Activated CD8-positive, alpha-beta T cell treated with anti-CD3 and anti-CD28 coated beads, Interleukin-2, amount 10 ng/mL, durations not matched to agents 7 days and 5 days (primary cell): ENCODE measurements at regions not wholly inside any gene's neighbourhood (a gene's known extent, or its start where the extent isn't known, plus 50 kb on each side); places are given as distances from the start of the nearest gene placed in this dataset.

Source experiments
- ATAC-seq: fragments of 150-1000 bp; cut with Tn5 transposase; one replicate; pipeline ENCODE4 v1.10.0; 2021; ENCODE audit warnings: moderate library complexity
- CTCF ChIA-PET: fragments of 350-600 bp; sonication (Branson Sonifier 250); formaldehyde crosslinking; loops from one replicate; lab custom pipeline; 2021; ENCODE audit warnings: antibody characterized with exemption; lab: Charles Lee
- POLR2A ChIA-PET: fragments of 350-600 bp; sonication (Branson Sonifier 250); formaldehyde crosslinking; loops from one replicate; lab custom pipeline; 2021; ENCODE audit warnings: antibody characterized with exemption; lab: Charles Lee
- DNase-seq: peaks from one replicate; pipeline ENCODE4 v3.0.0-alpha.2; 2020
- H3K27ac Mint-ChIP-seq: one replicate; pipeline ENCODE4 v1.8.0; 2021; ENCODE audit warnings: mild to moderate bottlenecking, mixed read lengths
- H3K27me3 Mint-ChIP-seq: one replicate; pipeline ENCODE4 v1.8.0; 2021; ENCODE audit warnings: low read depth, mixed read lengths
- H3K36me3 Mint-ChIP-seq: one replicate; pipeline ENCODE4 v1.8.0; 2021; ENCODE audit warnings: low read depth, mixed read lengths
- H3K4me1 Mint-ChIP-seq: one replicate; pipeline ENCODE4 v1.8.0; 2021; ENCODE audit warnings: low read depth, mixed read lengths
- H3K4me3 Mint-ChIP-seq: one replicate; pipeline ENCODE4 v1.8.0; 2021; ENCODE audit warnings: mild to moderate bottlenecking, mixed read lengths
- H3K9me3 Mint-ChIP-seq: one replicate; pipeline ENCODE4 v1.8.0; 2022; ENCODE audit warnings: mixed read lengths; ENCODE audit not compliant: insufficient read depth

DNA sequence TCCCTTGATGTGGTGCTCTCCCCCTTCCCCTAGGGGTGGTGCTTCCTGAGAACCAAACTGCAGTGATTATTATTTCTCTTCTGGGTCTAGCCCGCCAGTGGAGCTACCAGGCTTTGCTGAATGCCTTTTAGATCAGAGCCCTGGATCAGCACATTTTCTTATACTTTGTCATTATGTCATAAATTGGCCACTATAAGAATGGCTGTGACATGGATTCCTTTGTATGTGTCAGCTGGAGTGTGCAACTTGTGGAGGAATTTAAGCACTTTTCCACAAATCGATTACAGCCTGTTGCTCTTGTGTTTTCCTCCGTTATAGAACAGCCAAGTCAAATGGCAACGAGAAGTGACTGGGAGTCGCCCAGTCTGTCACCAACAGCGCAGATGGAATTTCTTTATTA lies 273.3 kb downstream of the DUSP10 start:
- H3K27ac Mint-ChIP-seq: no peak overlapping the region
- H3K9me3 Mint-ChIP-seq: no peaks in the 10 kb centered on the region
- POLR2A ChIA-PET: no interaction called here
- ATAC-seq: no peak
- CTCF ChIA-PET: no interaction called here
- H3K27me3 Mint-ChIP-seq: peaks cover 11% of the 10 kb centered on the region
- no peak overlapping the region for H3K4me3 Mint-ChIP-seq
- no peaks in the 10 kb centered on the region for H3K36me3 Mint-ChIP-seq
- DNase-seq: no peak
- no peaks in the 10 kb centered on the region for H3K4me1 Mint-ChIP-seq

DNA sequence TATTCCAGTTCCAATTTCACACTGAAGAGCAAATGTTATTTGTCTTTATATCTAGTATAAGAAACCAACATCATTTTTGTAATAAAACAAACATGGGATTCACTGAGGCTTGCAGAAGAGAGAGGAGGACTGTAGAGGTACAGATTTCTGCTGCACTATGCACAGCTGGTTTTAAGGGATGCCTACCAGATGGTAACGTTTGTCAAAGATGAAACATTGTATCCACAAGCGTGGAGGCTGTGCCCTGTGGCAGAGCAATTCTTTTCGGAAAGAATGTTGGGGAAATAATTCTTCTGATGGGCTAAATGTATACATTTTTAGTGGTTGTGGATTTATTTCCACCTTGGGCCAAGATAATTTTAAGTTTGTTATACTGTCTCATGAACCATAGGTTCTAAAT lies 272.4 kb downstream of the DUSP10 start:
- Mint-ChIP-seq H3K36me3 (no peaks in the 10 kb centered on the region), H3K4me3 (no peak overlapping the region), H3K27ac (no peak overlapping the region), H3K9me3 (no peaks in the 10 kb centered on the region), H3K4me1 (no peaks in the 10 kb centered on the region), H3K27me3 (peaks cover 13% of the 10 kb centered on the region)
- no peak for ATAC-seq
- POLR2A ChIA-PET: no interaction called here
- DNase-seq: no peak
- CTCF ChIA-PET: no interaction called here

DNA sequence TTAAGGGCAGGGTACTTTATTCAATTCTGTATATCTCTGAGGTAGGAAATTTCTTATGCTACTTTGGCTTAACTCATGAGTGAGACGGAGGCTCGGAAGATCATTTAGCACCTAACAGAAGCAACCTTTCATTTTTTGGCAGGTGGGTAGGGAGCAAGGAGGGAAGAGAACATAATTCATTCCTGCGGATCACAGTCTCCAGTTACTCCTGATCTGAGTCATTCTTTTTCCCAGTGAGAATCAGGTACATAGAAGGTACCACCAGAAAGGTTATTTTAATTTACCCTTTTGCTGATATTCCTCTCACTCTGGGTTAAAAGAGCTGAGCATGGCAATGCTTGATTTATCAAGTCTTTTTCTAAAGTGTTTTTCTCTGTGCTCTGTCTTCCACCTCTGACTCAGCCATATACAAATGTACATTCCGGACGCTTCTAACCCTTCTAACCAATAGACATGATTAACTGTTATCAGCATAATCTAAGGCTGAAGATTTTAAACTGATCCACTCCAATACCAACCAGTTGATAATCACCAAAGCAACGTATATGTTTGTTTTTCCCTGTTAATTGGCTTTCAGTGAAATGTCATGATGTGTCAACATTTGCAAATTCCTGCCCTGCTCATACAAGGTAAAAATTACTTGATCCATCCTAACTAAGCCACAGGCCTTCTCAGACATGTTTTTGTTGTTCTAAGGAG lies 271.7 kb downstream of the DUSP10 start:
- H3K4me1 Mint-ChIP-seq: no peaks in the 10 kb centered on the region
- H3K9me3 Mint-ChIP-seq: no peaks in the 10 kb centered on the region
- no peak overlapping the region for H3K4me3 Mint-ChIP-seq
- POLR2A ChIA-PET: no interaction called here
- H3K27me3 Mint-ChIP-seq: peaks cover 13% of the 10 kb centered on the region
- ATAC-seq (no peak), DNase-seq (no peak)
- no peaks in the 10 kb centered on the region for H3K36me3 Mint-ChIP-seq
- no peak overlapping the region for H3K27ac Mint-ChIP-seq
- CTCF ChIA-PET: no interaction called here

DNA sequence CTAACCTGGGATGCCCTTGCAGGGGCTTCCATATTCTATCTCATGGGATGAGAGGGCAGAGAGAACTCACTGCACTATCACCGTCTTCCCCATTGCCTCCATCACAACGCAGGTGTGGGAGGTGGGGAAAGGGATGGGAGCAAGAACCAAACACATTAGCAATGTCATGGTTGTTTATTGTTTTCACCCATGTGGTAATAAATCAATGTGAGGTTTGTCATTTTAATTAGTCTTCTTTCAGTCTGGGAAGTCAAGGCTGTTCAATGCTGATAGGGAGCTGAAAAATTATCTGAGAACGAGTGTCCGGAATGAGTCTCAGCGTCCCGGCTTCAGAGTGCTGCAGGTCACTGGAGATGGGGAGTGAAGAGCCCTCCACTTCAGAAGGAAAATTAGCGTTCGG lies 268.5 kb downstream of the DUSP10 start:
- CTCF ChIA-PET: no interaction called here
- no peaks in the 10 kb centered on the region for H3K9me3 Mint-ChIP-seq

DNA sequence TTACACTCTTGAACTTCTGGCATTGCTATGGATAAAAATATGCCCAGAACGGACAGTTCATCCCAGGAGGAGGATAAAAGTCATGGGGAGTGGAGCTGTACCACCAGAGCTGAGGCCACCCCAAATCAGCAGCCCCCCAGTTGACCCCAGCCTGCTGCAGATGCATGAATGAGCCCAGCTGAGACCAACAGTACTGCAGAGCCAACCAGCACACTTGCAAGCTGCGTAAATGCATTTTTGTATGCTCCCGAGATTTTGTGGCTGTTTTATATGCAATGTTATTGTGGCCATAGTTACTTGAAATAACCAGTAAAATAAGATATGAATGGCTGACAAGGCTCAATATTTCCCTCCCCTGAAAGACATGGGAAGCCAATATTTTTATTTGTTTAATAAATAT lies 264.6 kb downstream of the DUSP10 start:
- H3K4me3 Mint-ChIP-seq: no peak overlapping the region
- ATAC-seq: no peak
- peaks cover 6% of the 10 kb centered on the region for H3K27me3 Mint-ChIP-seq
- no peaks in the 10 kb centered on the region for H3K4me1 Mint-ChIP-seq
- H3K36me3 Mint-ChIP-seq: no peaks in the 10 kb centered on the region
- POLR2A ChIA-PET: interaction anchor here (0.7 to 1.6 kb wide), 2 partner anchors 263 to 265 kb away, joined by 3 to 7 read pairs; partner anchors contain the start of gene DUSP10
- no peak overlapping the region for H3K27ac Mint-ChIP-seq
- no peak for DNase-seq
- CTCF ChIA-PET: interaction anchor here (0.6 to 3.4 kb wide), 16 partner anchors 42 to 978 kb away, joined by 3 to 32 read pairs (median 3); partner anchors contain the start of gene DUSP10
- no peaks in the 10 kb centered on the region for H3K9me3 Mint-ChIP-seq

More for the DNA sequence above, 268.5 kb downstream of the DUSP10 start:
- DNase-seq (no peak), ATAC-seq (no peak)
- POLR2A ChIA-PET: no interaction called here
- no peaks in the 10 kb centered on the region for H3K36me3 Mint-ChIP-seq
- H3K4me1 Mint-ChIP-seq: no peaks in the 10 kb centered on the region
- no peak overlapping the region for H3K27ac Mint-ChIP-seq
- peaks cover 9% of the 10 kb centered on the region for H3K27me3 Mint-ChIP-seq
- H3K4me3 Mint-ChIP-seq: no peak overlapping the region

DNA sequence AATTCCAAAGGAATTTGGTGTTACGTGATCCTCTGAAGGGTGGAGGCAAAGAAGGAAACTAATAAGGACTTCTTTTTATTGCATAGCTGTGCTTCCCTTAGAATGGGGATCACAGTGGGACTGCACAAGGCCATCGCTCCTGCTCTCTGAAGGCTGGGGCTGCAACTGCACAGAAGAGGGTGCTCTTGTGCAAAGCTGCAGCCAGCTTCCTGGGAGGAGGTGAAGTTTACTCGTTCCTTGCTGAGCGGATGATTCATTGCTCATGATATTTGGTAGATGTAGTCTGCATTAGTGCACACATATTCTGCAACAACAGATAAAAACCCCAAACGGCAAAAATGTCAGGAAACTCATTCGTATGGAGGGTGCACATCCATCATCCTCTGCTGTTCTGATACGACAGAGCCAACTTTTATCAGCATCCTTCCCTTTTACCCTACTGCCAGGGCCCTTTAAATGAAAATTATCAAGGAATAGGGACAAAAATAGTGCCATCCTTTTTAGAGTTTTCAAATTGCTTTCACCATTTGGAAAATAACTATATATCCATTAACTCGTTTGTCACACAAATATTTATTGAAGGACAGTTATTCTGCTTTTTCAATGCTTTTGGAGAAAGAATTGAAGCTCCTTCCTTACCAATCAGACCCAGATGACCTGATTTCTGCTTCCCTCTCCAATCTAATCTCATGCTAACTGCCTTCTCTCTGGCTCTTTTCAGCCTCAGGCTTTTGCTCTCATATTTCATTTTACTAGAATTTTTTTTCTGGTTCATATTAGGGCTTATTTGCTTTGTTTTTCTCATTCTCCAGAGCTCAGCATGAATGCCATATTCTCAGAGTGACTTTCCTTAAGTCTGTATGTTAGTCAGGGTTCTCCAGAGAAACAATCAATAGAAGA lies 263.6 kb downstream of the DUSP10 start:
- ChIA-PET CTCF (interaction anchor here (0.7 to 3.4 kb wide), 15 partner anchors 43 to 977 kb away, joined by 3 to 32 read pairs (median 3); partner anchors contain the start of gene DUSP10), POLR2A (interaction anchor here (0.6 to 1.6 kb wide), 4 partner anchors 7 to 264 kb away, joined by 3 to 7 read pairs (median 3); partner anchors contain the start of gene DUSP10)
- no peaks in the 10 kb centered on the region for H3K4me1 Mint-ChIP-seq
- no peak overlapping the region for H3K27ac Mint-ChIP-seq
- no peaks in the 10 kb centered on the region for H3K9me3 Mint-ChIP-seq
- ATAC-seq (peak; percentile 84), DNase-seq (peak; percentile 59)
- H3K4me3 Mint-ChIP-seq: no peak overlapping the region
- no peaks in the 10 kb centered on the region for H3K36me3 Mint-ChIP-seq
- H3K27me3 Mint-ChIP-seq: peaks cover 2% of the 10 kb centered on the region

DNA sequence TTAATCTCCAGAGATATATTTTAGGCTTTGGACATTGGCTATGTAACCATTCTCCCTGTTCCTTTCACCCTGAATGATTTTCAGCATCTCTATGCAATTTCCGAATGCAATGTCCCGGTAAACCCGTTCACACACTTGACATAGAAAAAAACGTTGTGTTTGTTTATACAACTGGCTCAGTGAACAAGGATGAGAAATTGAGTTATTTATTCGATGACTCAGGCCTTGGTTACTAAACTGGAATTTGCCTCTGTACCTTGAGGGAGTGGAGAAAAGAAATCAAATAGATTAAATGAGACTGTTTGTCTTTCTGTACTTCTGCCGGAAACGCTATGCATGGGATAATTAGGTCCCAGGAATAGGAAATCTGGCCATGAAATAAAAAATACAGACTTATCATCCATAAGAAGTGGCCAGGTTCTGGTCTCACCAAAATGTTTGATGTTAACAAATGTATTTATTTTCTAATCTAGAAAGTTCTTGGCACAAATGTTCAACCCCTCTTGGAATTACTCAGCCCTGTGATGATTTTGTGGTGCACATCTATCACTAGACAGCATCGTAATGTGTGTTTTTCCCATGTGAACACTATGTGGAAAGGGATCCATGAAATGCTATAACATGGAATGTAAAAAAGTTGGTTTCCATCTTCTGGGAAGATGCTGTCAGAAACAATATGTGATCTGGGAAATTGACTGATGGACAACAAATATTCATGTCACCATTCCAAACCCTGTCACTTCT lies 253.9 kb downstream of the DUSP10 start:
- Mint-ChIP-seq H3K4me1 (no peaks in the 10 kb centered on the region), H3K9me3 (no peaks in the 10 kb centered on the region), H3K27me3 (no peaks in the 10 kb centered on the region), H3K27ac (no peak overlapping the region), H3K36me3 (no peaks in the 10 kb centered on the region), H3K4me3 (no peak overlapping the region)
- DNase-seq (no peak), ATAC-seq (no peak)
- CTCF ChIA-PET: no interaction called here
- POLR2A ChIA-PET: no interaction called here

DNA sequence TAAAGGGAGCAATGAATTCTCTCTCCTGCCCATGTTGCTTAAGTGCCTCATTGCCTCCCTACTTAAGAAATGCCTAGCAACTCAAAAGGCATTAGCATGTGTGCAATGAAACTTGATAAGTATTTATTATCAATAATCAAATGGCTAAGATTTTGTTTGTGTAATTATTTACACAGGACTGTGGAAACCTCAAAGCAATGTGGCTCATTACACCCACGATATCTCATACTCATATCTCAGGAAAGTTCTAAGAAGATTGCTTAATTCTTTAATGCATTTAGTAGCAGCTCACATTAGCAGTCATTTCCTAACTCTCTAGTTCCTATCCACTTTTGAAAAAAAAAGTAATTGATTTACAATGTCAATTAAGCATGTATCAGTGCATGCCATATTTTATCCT lies 253.3 kb downstream of the DUSP10 start:
- CTCF ChIA-PET: no interaction called here
- POLR2A ChIA-PET: no interaction called here
- no peak overlapping the region for H3K4me3 Mint-ChIP-seq
- H3K27me3 Mint-ChIP-seq: no peaks in the 10 kb centered on the region
- no peaks in the 10 kb centered on the region for H3K36me3 Mint-ChIP-seq
- H3K4me1 Mint-ChIP-seq: no peaks in the 10 kb centered on the region
- DNase-seq (no peak), ATAC-seq (no peak)
- no peak overlapping the region for H3K27ac Mint-ChIP-seq
- no peaks in the 10 kb centered on the region for H3K9me3 Mint-ChIP-seq

DNA sequence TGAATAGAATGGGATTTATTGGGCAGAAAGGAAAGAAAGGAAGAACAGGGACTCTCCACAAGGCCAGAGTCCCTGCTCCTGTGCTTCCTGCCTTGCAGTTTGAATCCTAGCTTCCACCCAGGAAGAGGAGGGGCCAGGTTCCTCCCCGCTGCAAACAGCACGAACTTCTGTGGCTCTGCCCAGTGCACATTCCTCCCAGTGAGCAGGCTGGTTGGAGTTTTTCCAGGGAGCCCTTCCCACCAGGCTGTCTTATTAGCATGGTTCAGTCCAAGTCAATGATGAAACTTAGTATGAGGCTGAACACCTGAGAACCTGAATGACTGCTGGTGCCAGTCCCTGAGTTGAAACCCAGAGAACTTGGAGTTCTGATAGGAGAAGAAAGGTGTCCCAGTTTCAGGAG lies 247.2 kb downstream of the DUSP10 start:
- Mint-ChIP-seq H3K36me3 (no peaks in the 10 kb centered on the region), H3K4me1 (no peaks in the 10 kb centered on the region), H3K27me3 (no peaks in the 10 kb centered on the region), H3K27ac (no peak overlapping the region), H3K4me3 (no peak overlapping the region), H3K9me3 (no peaks in the 10 kb centered on the region)
- POLR2A ChIA-PET: no interaction called here
- no peak for DNase-seq
- no peak for ATAC-seq
- CTCF ChIA-PET: no interaction called here

DNA sequence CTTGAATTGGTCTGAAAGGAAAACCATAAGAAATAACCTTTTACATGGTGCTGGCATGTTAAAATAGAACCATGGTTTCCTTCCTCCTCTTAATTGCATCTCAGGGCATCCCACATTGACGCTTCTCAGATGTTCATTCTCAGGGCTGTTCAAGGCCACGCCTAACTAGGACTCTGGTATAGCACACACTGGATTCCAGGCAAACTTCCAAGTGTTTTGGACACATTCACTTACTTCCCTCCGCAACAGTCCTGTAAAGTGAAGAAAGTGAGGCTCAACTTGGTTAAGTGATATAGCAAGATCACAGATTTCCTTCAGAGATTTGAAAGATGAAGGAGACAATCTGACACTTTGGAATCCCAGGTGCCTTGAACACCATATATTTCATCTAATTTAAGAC lies 244.8 kb downstream of the DUSP10 start:
- Mint-ChIP-seq H3K27me3 (no peaks in the 10 kb centered on the region), H3K36me3 (no peaks in the 10 kb centered on the region), H3K9me3 (no peaks in the 10 kb centered on the region), H3K4me3 (no peak overlapping the region), H3K4me1 (no peaks in the 10 kb centered on the region), H3K27ac (no peak overlapping the region)
- ATAC-seq: no peak
- CTCF ChIA-PET: no interaction called here
- DNase-seq: no peak
- POLR2A ChIA-PET: no interaction called here

DNA sequence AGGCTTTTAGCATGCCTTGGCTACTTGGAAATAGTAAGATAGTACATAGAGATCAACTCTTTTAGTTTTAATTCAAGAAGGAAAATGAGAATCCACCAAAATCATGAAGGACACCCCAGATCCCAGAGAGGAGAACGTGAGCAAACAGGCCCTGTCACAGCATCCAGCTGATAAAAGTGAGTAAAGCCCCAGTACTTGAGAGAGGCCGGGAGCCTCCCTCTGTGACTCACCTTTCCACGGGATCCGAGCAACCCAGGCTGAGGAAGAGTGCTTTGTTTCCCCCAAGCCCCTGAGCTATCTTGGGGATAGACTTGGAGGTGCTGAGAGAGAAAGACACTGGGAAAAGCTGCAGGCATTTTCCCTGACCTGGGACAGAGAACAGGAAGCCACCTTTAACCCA lies 238.6 kb downstream of the DUSP10 start:
- no peak for DNase-seq
- H3K4me1 Mint-ChIP-seq: no peaks in the 10 kb centered on the region
- no peak overlapping the region for H3K27ac Mint-ChIP-seq
- no peaks in the 10 kb centered on the region for H3K36me3 Mint-ChIP-seq
- no peak overlapping the region for H3K4me3 Mint-ChIP-seq
- CTCF ChIA-PET: no interaction called here
- POLR2A ChIA-PET: no interaction called here
- ATAC-seq: no peak
- H3K9me3 Mint-ChIP-seq: peaks cover 19% of the 10 kb centered on the region
- H3K27me3 Mint-ChIP-seq: peaks cover 3% of the 10 kb centered on the region
